GM23338 (cell line): ENCODE measurements at regions not wholly inside any gene's neighbourhood (a gene's known extent, or its start where the extent isn't known, plus 50 kb on each side); places are given as distances from the start of the nearest gene placed in this dataset.
"Not testable (repeated sequence)": the region's sequence is repeated elsewhere in the genome, so short reads cannot be mapped to it uniquely, and the experiment has no call there.

Source experiments
- ATAC-seq: fragments of 200-7000 bp; cut with Tn5 transposase; 3 replicates; pipeline ENCODE4 v1.9.1; 2020
- DNase-seq: peaks from one replicate; pipeline ENCODE4 v3.0.0-alpha.2; 2015; ENCODE audit warnings: low spot score
- H2AFZ ChIP-seq: fragments of 200-600 bp; sonication (generic); 2 replicates; pipeline ENCODE4 v1.8.0; 2016; ENCODE audit warnings: antibody characterized with exemption, mild to moderate bottlenecking, moderate library complexity
- H3F3A ChIP-seq: fragments of 200-600 bp; sonication (generic); replicated peaks from 2 replicates; pipeline ENCODE4 v1.8.0; 2017; ENCODE audit warnings: antibody characterized with exemption, mixed run types, low read depth
- H3K27ac ChIP-seq: fragments of 200-600 bp; sonication (generic); 2 replicates; pipeline ENCODE4 v1.6.1; 2016; ENCODE audit warnings: low read depth
- H3K27me3 ChIP-seq: fragments of 200-600 bp; sonication (generic); 2 replicates; pipeline ENCODE4 v1.8.0; 2016; ENCODE audit warnings: mild to moderate bottlenecking, mixed run types, moderate library complexity; ENCODE audit not compliant: insufficient read depth
- H3K36me3 ChIP-seq: fragments of 200-600 bp; sonication (generic); 2 replicates; pipeline ENCODE4 v1.8.0; 2016; ENCODE audit warnings: mild to moderate bottlenecking; ENCODE audit not compliant: insufficient read depth
- H3K4me1 ChIP-seq: fragments of 200-600 bp; sonication (generic); 2 replicates; pipeline ENCODE4 v1.8.0; 2016; ENCODE audit warnings: mild to moderate bottlenecking, moderate library complexity; ENCODE audit not compliant: insufficient read depth
- H3K4me2 ChIP-seq: fragments of 200-600 bp; sonication (generic); 2 replicates; pipeline ENCODE4 v1.7.1; 2017; ENCODE audit warnings: mixed run types
- H3K4me3 ChIP-seq: fragments of 200-600 bp; sonication (generic); 2 replicates; pipeline ENCODE4 v1.6.1; 2016; ENCODE audit warnings: mixed run types
- H3K79me2 ChIP-seq: fragments of 200-600 bp; sonication (generic); replicated peaks from 2 replicates; pipeline ENCODE4 v1.8.0; 2017; ENCODE audit warnings: mild to moderate bottlenecking; ENCODE audit not compliant: insufficient read depth
- H3K9me2 ChIP-seq: fragments of 200-600 bp; sonication (generic); 2 replicates; pipeline ENCODE4 v1.8.0; 2017; ENCODE audit not compliant: insufficient read depth
- H4K20me1 ChIP-seq: fragments of 200-600 bp; sonication (generic); replicated peaks from 2 replicates; pipeline ENCODE4 v1.8.0; 2017; ENCODE audit warnings: mild to moderate bottlenecking; ENCODE audit not compliant: insufficient read depth
- H3K27ac Mint-ChIP-seq: 2 replicates; pipeline ENCODE4 v1.8.0; 2020; ENCODE audit warnings: inconsistent platforms, mild to moderate bottlenecking, moderate library complexity, mixed read lengths
- H3K27me3 Mint-ChIP-seq: 3 replicates; pipeline ENCODE4 v1.8.0; 2022; ENCODE audit warnings: low read depth, mild to moderate bottlenecking, moderate library complexity, mixed read lengths, inconsistent platforms; ENCODE audit not compliant: insufficient read depth, poor library complexity
- H3K36me3 Mint-ChIP-seq: 3 replicates; pipeline ENCODE4 v1.8.0; 2021; ENCODE audit warnings: low read depth, mild to moderate bottlenecking, inconsistent platforms, moderate library complexity, mixed read lengths
- H3K4me1 Mint-ChIP-seq: 3 replicates; pipeline ENCODE4 v1.8.0; 2020; ENCODE audit warnings: mild to moderate bottlenecking, inconsistent platforms, mixed read lengths
- H3K4me3 Mint-ChIP-seq: 3 replicates; pipeline ENCODE4 v1.8.0; 2021; ENCODE audit warnings: moderate library complexity, mild to moderate bottlenecking, inconsistent platforms, mixed read lengths
- H3K9me3 Mint-ChIP-seq: 3 replicates; pipeline ENCODE4 v1.8.0; 2020; ENCODE audit warnings: moderate library complexity, mild to moderate bottlenecking, inconsistent platforms, mixed read lengths
- CREB1 ChIP-seq: fragments of 250-450 bp; sonication (Bioruptor Pico); IDR thresholded peaks from 2 replicates; pipeline ENCODE4 v1.5.0; 2020; ENCODE audit warnings: low read depth, mild to moderate bottlenecking, moderate library complexity
- EZH2phosphoT487 ChIP-seq: fragments of 200-600 bp; sonication (generic); IDR thresholded peaks from one replicate; pipeline ENCODE4 v1.8.1; 2018; ENCODE audit warnings: antibody characterized with exemption; ENCODE audit not compliant: unreplicated experiment
- JUNB ChIP-seq: IDR thresholded peaks from one replicate; pipeline ENCODE4 v1.6.1; 2016; ENCODE audit warnings: antibody characterized with exemption; ENCODE audit not compliant: unreplicated experiment
- POLR2AphosphoS5 ChIP-seq: IDR thresholded peaks from 2 replicates; pipeline ENCODE4 v1.6.1; 2016; ENCODE audit warnings: antibody characterized with exemption, low read depth
- STAT1 ChIP-seq: IDR thresholded peaks from one replicate; pipeline ENCODE4 v1.6.1; 2016; ENCODE audit warnings: antibody characterized with exemption; ENCODE audit not compliant: unreplicated experiment
- ZNF114 ChIP-seq: fragments of 250-450 bp; sonication (Bioruptor Pico); IDR thresholded peaks from 2 replicates; pipeline ENCODE4 v1.5.0; 2020; ENCODE audit warnings: mild to moderate bottlenecking, moderate library complexity
- ZNF462 ChIP-seq: fragments of 250-450 bp; sonication (Bioruptor Pico); IDR thresholded peaks from 2 replicates; pipeline ENCODE4 v1.5.0; 2020; ENCODE audit warnings: mild to moderate bottlenecking, moderate library complexity

GRCh38 chr4:91769912-91770311 is 533.9 kb upstream of the GRID2 start:
- TF ChIP-seq STAT1 (no peak), CREB1 (CRISPR knock-in tag) (no peak), ZNF462 (CRISPR knock-in tag) (no peak), EZH2phosphoT487 (no peak), JUNB (no peak), POLR2AphosphoS5 (no peak), ZNF114 (CRISPR knock-in tag) (no peak)
- no peak for DNase-seq
- peaks cover 33% of the 10 kb centered on the region for H3K9me3 Mint-ChIP-seq
- Histone ChIP-seq H3K79me2 (no peaks in the 10 kb centered on the region), H3K4me1 (no peaks in the 10 kb centered on the region), H3K4me2 (no peak overlapping the region), H3F3A (no peaks in the 10 kb centered on the region), H3K4me3 (no peak overlapping the region), H2AFZ (no peak overlapping the region), H3K27me3 (no peaks in the 10 kb centered on the region), H3K9me2 (peaks cover 7% of the 10 kb centered on the region; the same call in 1 of the 2 replicates), H3K36me3 (no peaks in the 10 kb centered on the region), H3K27ac (no peak overlapping the region), H4K20me1 (no peaks in the 10 kb centered on the region)
- ATAC-seq, result no peak
- peaks cover 4% of the 10 kb centered on the region for H3K4me1 Mint-ChIP-seq
- H3K36me3 Mint-ChIP-seq, result peaks cover 24% of the 10 kb centered on the region
- no peaks in the 10 kb centered on the region for H3K27me3 Mint-ChIP-seq
- H3K4me3 Mint-ChIP-seq, result no peak overlapping the region
- H3K27ac Mint-ChIP-seq, result no peak overlapping the region

- H3K27me3 ChIP-seq, H3K79me2 ChIP-seq, H3K4me1 ChIP-seq, H3K9me2 ChIP-seq, H3K27me3 Mint-ChIP-seq, H3K4me1 Mint-ChIP-seq, H3K36me3 Mint-ChIP-seq, H4K20me1 ChIP-seq, H3K36me3 ChIP-seq, H3K27ac ChIP-seq, H3F3A ChIP-seq, ATAC-seq: not testable (repeated sequence)
- peak overlapping the region; percentile 67 for H3K4me3 ChIP-seq
- peak; percentile 32 for DNase-seq
- peak overlapping the region; percentile 70 for H3K4me2 ChIP-seq
- H3K9me3 Mint-ChIP-seq, result peaks cover 15% of the 10 kb centered on the region; the same call in 2 of the 3 replicates
- H3K27ac Mint-ChIP-seq, result peak overlapping the region; percentile 74
- peak overlapping the region; percentile 63; the same call in 1 of the 2 replicates for H2AFZ ChIP-seq
- H3K4me3 Mint-ChIP-seq, result peak overlapping the region; percentile 84
Observed at GRCh38 chr4:91791631-91792030, 512.1 kb upstream of the GRID2 start.
